Spleen (tissue), 11 donors: ENCODE measurements at regions not wholly inside any gene's neighbourhood (a gene's known extent, or its start where the extent isn't known, plus 50 kb on each side); places are given as distances from the start of the nearest gene placed in this dataset.

Experiments
- DNase-seq: peaks from one replicate; pipeline ENCODE4 v3.0.0-alpha.2; 2020
- H3K27ac ChIP-seq, 8 donors: fragments of 200-600 bp; sonication (generic) in 7 of 8; 1 replicate in 4 of 8; 2 replicates in 4 of 8; pipeline versions ENCODE4 v1.5.0 to v1.8.0; 2016 to 2021; ENCODE audit warnings: inconsistent platforms in 4 of 8, mild to moderate bottlenecking in 4 of 8, moderate library complexity in 1 of 8
- H3K27me3 ChIP-seq, 7 donors: fragments of 200-600 bp; sonication (generic) in 6 of 7; replicated peaks in 1 of 7; 1 replicate in 4 of 7; 2 replicates in 3 of 7; pipeline versions ENCODE4 v1.5.0 to v1.8.0; 2016 to 2021; ENCODE audit warnings: inconsistent platforms in 3 of 7, mild to moderate bottlenecking in 1 of 7
- H3K36me3 ChIP-seq, 6 donors: fragments of 200-600 bp; sonication (generic) in 5 of 6; 1 replicate in 4 of 6; 2 replicates in 2 of 6; pipeline versions ENCODE4 v1.5.0 to v1.8.0; 2016 to 2021; ENCODE audit warnings: inconsistent platforms in 2 of 6
- H3K4me1 ChIP-seq, 6 donors: fragments of 200-600 bp; sonication (generic) in 5 of 6; 1 replicate in 3 of 6; 2 replicates in 3 of 6; pipeline versions ENCODE4 v1.5.0 to v1.8.0; 2016 to 2021; ENCODE audit warnings: inconsistent platforms in 3 of 6
- H3K4me3 ChIP-seq, 8 donors: fragments of 200-600 bp; sonication (generic) in 7 of 8; 1 replicate in 4 of 8; 2 replicates in 4 of 8; pipeline versions ENCODE4 v1.5.0 to v1.8.0; 2016 to 2021; ENCODE audit warnings: inconsistent platforms in 4 of 8, mild to moderate bottlenecking in 4 of 8, moderate library complexity in 2 of 8
- H3K9me3 ChIP-seq, 8 donors: fragments of 200-600 bp; sonication (generic) in 7 of 8; 1 replicate in 4 of 8; 2 replicates in 4 of 8; pipeline versions ENCODE4 v1.5.0 to v1.8.0; 2016 to 2021; ENCODE audit warnings: inconsistent platforms in 4 of 8
- POLR2A ChIP-seq, 3 donors: fragments of 450-650 bp; IDR thresholded peaks; one replicate each; pipeline ENCODE4 v1.5.1; 2017; ENCODE audit warnings: antibody characterized with exemption in 3 of 3, mild to moderate bottlenecking in 1 of 3
- POLR2AphosphoS5 ChIP-seq, 3 donors: sonication (generic); formaldehyde crosslinking; IDR thresholded peaks; one replicate each; pipeline ENCODE4 v1.5.1; 2017; ENCODE audit warnings: antibody characterized with exemption in 3 of 3
- WGBS, 5 donors: extraction: QIAGEN DNeasy Blood & Tissue Kit in 3 of 5; methylation state at CpG; one replicate each; pipeline versions ENCODE4 v1.1.5 to v1.1.7; 2013 to 2018; 5-methylcytosine and 5-hydroxymethylcytosine counted together
- intact Hi-C: fragments of 100-400 bp; cut with DNase I; formaldehyde crosslinking; loops from one replicate; pipeline ENCODE4 v1.15.0; 2023; ENCODE audit warnings: low total_unique reads
- TF ChIP-seq, protein P1 (sequence below), 11 experiments: fragments of 200-600 bp in 7 of 11; fragments of 450-650 bp in 4 of 11; sonication (generic) in 4 of 11; IDR thresholded peaks in 8 of 11; conservative IDR thresholded peaks in 3 of 11; 1 replicate in 7 of 11; 2 replicates in 4 of 11; pipeline versions ENCODE4 v1.4.0 to v1.8.0; 2016 to 2021; ENCODE audit warnings: antibody characterized with exemption in 11 of 11, inconsistent platforms in 4 of 11, mild to moderate bottlenecking in 1 of 11
- donor health status: healthy with polysubstance abuse.
- donor health status: DM: no; HTN: no; CAD: no; lungs with moderate emphysema.
- donor health status: DM: no; HTN: no; CAD: no.
- donor health status: Bipolar disorder and iron deficiency.
- donor health status: healthy.
- donor health status: DM: no; HTN: no; CAD: no.
- donor health status: DM: yes; HTN: yes; CAD: no.

DNA sequence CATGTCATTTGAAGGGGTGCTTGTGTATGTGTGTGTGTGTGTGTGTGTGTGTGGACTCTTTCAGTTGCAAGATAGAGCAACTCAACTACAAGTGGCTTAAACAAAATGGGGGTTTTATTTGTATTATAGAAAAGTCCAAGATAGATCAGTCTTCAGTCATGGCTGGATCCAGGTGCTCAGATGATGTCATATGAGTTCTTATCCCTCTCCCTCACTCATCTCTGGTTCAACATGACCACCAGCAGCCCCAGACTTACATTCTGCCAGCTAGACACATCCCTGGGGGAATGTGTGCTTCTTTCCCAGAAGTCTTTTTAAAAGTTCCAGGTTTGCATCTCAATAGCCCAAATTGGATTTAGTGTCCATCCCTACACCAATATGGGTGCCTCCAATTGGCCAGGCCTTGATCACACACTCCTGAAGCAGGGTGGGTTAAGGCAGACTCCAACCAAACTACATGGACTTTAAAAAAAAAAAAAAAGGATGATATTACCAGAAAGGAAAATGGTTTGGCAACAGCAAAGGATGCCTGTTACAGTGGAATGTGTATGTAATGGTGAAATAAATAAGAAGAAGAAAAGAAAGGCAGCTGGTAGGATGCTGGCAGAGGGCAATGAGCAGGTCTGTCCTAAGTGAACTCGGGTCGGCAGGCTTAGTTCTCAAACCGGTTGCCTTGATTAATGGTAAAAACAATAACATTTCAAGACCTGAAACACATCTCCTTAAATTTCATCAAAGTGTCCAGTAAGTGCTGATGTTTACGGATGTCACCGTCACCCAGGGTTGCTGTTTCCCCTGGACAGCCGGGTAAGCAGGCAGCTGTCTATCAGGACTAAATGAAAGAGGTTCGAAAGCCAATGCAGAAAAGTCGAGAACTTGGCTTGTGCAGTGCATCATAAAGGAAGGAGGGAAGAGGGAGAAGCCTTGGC, 107.7 kb downstream of the SMIM20 start:
- no peaks in the 10 kb centered on the region for H3K36me3 ChIP-seq
- TF ChIP-seq, protein P1, sequence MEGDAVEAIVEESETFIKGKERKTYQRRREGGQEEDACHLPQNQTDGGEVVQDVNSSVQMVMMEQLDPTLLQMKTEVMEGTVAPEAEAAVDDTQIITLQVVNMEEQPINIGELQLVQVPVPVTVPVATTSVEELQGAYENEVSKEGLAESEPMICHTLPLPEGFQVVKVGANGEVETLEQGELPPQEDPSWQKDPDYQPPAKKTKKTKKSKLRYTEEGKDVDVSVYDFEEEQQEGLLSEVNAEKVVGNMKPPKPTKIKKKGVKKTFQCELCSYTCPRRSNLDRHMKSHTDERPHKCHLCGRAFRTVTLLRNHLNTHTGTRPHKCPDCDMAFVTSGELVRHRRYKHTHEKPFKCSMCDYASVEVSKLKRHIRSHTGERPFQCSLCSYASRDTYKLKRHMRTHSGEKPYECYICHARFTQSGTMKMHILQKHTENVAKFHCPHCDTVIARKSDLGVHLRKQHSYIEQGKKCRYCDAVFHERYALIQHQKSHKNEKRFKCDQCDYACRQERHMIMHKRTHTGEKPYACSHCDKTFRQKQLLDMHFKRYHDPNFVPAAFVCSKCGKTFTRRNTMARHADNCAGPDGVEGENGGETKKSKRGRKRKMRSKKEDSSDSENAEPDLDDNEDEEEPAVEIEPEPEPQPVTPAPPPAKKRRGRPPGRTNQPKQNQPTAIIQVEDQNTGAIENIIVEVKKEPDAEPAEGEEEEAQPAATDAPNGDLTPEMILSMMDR (IDR thresholded peaks at IDR 0.05 in 8 of 11, conservative IDR thresholded peaks at IDR 0.05 in 3 of 11), result no peak
- TF ChIP-seq POLR2AphosphoS5 (IDR thresholded peaks at IDR 0.05), result no peak
- no peak for TF ChIP-seq POLR2A (IDR thresholded peaks at IDR 0.05)
- peaks cover 0 to 10% (median 0%) of the 10 kb centered on the region in 7 donors for H3K27me3 ChIP-seq
- H3K27ac ChIP-seq, result no peak overlapping the region
- WGBS, 5 donors, result 73 to 84% (median 79%) methylated on average over 8 of the region's 8 CpGs
- no peaks in the 10 kb centered on the region for H3K4me1 ChIP-seq
- no peaks in the 10 kb centered on the region for H3K9me3 ChIP-seq
- no peak for DNase-seq
- intact Hi-C loops, result no loop called here
- H3K4me3 ChIP-seq, result no peak overlapping the region

DNA sequence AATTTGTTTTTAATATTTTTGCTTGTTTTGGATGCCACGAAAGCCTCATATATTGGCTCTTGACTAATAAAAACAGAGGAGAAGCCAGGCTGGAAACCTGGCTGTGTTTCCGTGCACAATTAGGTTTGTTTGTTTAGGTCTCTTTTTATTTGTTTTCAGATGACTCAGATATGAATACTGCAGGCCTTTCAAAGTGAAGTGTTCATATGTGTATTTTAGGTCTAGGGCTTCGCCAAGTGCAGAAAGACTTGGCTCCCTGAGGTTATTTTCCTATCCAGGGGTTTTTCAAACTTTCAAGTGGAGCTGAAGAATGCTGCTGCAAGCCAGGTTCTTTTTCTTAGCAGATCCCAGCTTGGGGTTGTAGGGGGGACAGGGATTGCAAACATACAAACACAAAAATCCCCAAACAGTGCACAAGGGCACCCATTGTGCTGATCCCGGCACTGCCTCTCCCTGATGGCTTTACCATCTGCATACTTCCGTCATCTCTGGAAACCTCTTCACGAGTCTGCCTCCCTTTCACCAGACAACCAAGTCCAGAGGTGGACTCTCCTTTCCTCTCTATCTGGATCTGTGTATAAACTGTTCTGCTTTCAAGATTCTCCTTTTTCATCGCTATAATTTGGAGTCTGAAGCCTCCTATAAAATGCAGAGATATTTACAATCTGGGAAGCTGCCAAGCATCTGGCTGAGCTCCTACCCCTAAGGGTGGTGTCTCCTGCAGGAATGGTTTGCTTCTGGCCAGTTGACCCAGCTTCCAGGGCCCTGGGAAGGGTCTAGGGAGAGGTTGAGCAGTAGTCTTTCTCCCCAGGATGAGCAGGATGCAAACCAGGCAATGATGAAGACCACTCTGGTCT, 108.6 kb downstream of the SMIM20 start:
- no peak for DNase-seq
- no peak for TF ChIP-seq POLR2A (IDR thresholded peaks at IDR 0.05)
- no peak for TF ChIP-seq POLR2AphosphoS5 (IDR thresholded peaks at IDR 0.05)
- TF ChIP-seq, protein P1 (IDR thresholded peaks at IDR 0.05 in 8 of 11, conservative IDR thresholded peaks at IDR 0.05 in 3 of 11), result no peak
- H3K9me3 ChIP-seq, result no peaks in the 10 kb centered on the region
- no peaks in the 10 kb centered on the region for H3K4me1 ChIP-seq
- H3K27ac ChIP-seq, result no peak overlapping the region
- no peak overlapping the region for H3K4me3 ChIP-seq
- H3K27me3 ChIP-seq, result peaks cover 0 to 12% (median 0%) of the 10 kb centered on the region in 7 donors
- intact Hi-C loops, result no loop called here
- WGBS, 5 donors, result 72 to 83% (median 76%) methylated on average over 7 of the region's 7 CpGs
- no peaks in the 10 kb centered on the region for H3K36me3 ChIP-seq

DNA sequence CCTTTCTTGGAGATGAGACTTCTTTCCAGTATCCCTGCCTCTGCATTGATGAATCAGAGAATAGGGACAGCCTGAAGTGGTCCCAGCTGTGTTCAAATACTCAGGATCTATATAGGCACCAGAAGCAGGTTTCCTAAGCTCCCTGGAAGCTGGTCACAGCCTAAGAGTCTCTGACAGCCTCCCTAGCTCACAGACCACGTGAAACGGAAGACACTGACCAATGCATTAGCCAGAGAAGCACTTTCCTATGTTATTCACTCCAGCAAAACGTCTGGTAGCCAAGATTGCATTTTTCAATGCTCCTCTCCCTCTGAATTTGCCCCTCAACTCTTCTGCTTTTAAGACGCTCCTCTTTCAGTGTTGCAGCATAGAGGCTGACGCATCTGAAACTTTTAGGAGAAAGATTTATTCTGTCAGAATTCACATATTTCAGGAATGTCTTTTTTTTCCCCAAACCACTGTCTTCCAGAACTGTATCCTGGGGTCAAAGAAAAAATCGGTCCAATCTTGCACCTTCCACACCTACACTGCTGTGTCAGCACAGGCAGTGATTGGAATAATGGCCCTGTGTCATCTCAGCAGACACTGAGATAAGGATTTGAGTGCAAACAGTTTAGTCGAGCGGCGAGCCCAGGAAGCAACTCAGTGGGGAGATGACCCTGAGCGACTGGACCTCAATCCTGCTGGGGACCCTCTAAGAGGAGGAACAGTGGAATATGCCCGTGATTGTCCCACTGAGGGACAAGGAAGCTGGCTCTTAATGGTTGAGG, 109.4 kb downstream of the SMIM20 start:
- intact Hi-C loops, result no loop called here
- Histone ChIP-seq H3K36me3 (no peaks in the 10 kb centered on the region), H3K27ac (no peak overlapping the region), H3K4me3 (no peak overlapping the region), H3K27me3 (peaks cover 0 to 16% (median 0%) of the 10 kb centered on the region in 7 donors), H3K4me1 (no peaks in the 10 kb centered on the region), H3K9me3 (no peaks in the 10 kb centered on the region)
- WGBS, 5 donors, result 71 to 79% (median 76%) methylated on average over 11 of the region's 11 CpGs
- no peak for DNase-seq
- TF ChIP-seq, protein P1 (IDR thresholded peaks at IDR 0.05 in 8 of 11, conservative IDR thresholded peaks at IDR 0.05 in 3 of 11), result no peak
- TF ChIP-seq POLR2AphosphoS5 (IDR thresholded peaks at IDR 0.05), result no peak
- no peak for TF ChIP-seq POLR2A (IDR thresholded peaks at IDR 0.05)
